Mesenchymal stem cell (in vitro differentiated cells and primary cell): ENCODE measurements at regions not wholly inside any gene's neighbourhood (a gene's known extent, or its start where the extent isn't known, plus 50 kb on each side); places are given as distances from the start of the nearest gene placed in this dataset.

ENCODE experiments used
- DNase-seq: peaks from one replicate; pipeline ENCODE4 v3.0.0-alpha.2; 2013
- H2AFZ ChIP-seq: one replicate; pipeline ENCODE4 v1.6.1; 2013; ENCODE audit warnings: low read depth, mild to moderate bottlenecking, control low read depth, inconsistent platforms, low read length, moderate library complexity
- H2AK5ac ChIP-seq: 2 replicates; pipeline ENCODE4 v1.6.1; 2013; ENCODE audit warnings: low read length, moderate library complexity, mild to moderate bottlenecking, inconsistent platforms; ENCODE audit not compliant: severe bottlenecking
- H2BK120ac ChIP-seq: one replicate; pipeline ENCODE4 v1.6.1; 2013; ENCODE audit warnings: low read depth, mild to moderate bottlenecking, inconsistent platforms, low read length, moderate library complexity
- H2BK12ac ChIP-seq, 2 experiments: one replicate each; pipeline ENCODE4 v1.6.1; 2013; ENCODE audit warnings: inconsistent platforms in 2 of 2, low read length in 2 of 2, mild to moderate bottlenecking in 2 of 2, moderate library complexity in 2 of 2, control low read depth in 1 of 2
- H2BK15ac ChIP-seq: one replicate; pipeline ENCODE4 v1.6.1; 2013; ENCODE audit warnings: mild to moderate bottlenecking, low read depth, inconsistent platforms; ENCODE audit not compliant: poor library complexity, severe bottlenecking
- H2BK5ac ChIP-seq: 2 replicates; pipeline ENCODE4 v1.6.1; 2013; ENCODE audit warnings: low read depth, mild to moderate bottlenecking, low read length, control low read depth, inconsistent platforms; ENCODE audit not compliant: poor library complexity, severe bottlenecking
- H3K14ac ChIP-seq, 2 experiments: one replicate each; pipeline ENCODE4 v1.6.1; 2013; ENCODE audit warnings: inconsistent platforms in 2 of 2, low read length in 2 of 2, control low read depth in 1 of 2, mild to moderate bottlenecking in 1 of 2, moderate library complexity in 1 of 2
- H3K18ac ChIP-seq, 2 experiments: one replicate each; pipeline ENCODE4 v1.6.1; 2013; ENCODE audit warnings: inconsistent platforms in 2 of 2, low read length in 2 of 2, control low read depth in 1 of 2, low read depth in 1 of 2, mild to moderate bottlenecking in 1 of 2
- H3K23ac ChIP-seq, 2 experiments: one replicate each; pipeline ENCODE4 v1.6.1; 2013; ENCODE audit warnings: inconsistent platforms in 2 of 2, low read length in 2 of 2, mild to moderate bottlenecking in 2 of 2, moderate library complexity in 2 of 2, control low read depth in 1 of 2
- H3K27ac ChIP-seq: 2 replicates; pipeline ENCODE4 v1.5.1; 2013; ENCODE audit warnings: mild to moderate bottlenecking, moderate library complexity, low read length, control low read depth, inconsistent platforms; ENCODE audit not compliant: poor library complexity, severe bottlenecking
- H3K27me3 ChIP-seq, 2 experiments: 2 replicates each; pipeline versions ENCODE4 v1.6.1 to v1.7.0; 2013; ENCODE audit warnings: low read length in 2 of 2, mild to moderate bottlenecking in 2 of 2, moderate library complexity in 2 of 2, control low read depth in 1 of 2, inconsistent platforms in 1 of 2; ENCODE audit not compliant: control insufficient read depth in 1 of 2, insufficient read depth in 1 of 2
- H3K36me3 ChIP-seq, 2 experiments: 2 replicates each; pipeline versions ENCODE4 v1.6.1 to v1.7.0; 2013; ENCODE audit warnings: low read length in 2 of 2, control low read depth in 1 of 2, inconsistent platforms in 1 of 2, low read depth in 1 of 2, mild to moderate bottlenecking in 1 of 2; ENCODE audit not compliant: insufficient read depth in 2 of 2, control insufficient read depth in 1 of 2
- H3K4ac ChIP-seq, 2 experiments: one replicate each; pipeline ENCODE4 v1.6.1; 2013; ENCODE audit warnings: inconsistent platforms in 2 of 2, low read length in 2 of 2, mild to moderate bottlenecking in 2 of 2, moderate library complexity in 2 of 2, control low read depth in 1 of 2, low read depth in 1 of 2
- H3K4me1 ChIP-seq: 2 replicates; pipeline ENCODE4 v1.6.1; 2013; ENCODE audit warnings: low read depth, low read length, control low read depth; ENCODE audit not compliant: control insufficient read depth, insufficient read depth
- H3K4me2 ChIP-seq: 2 replicates; pipeline ENCODE4 v1.6.1; 2013; ENCODE audit warnings: low read length, mild to moderate bottlenecking, inconsistent platforms; ENCODE audit not compliant: poor library complexity, severe bottlenecking
- H3K4me3 ChIP-seq, 2 experiments: 2 replicates each; pipeline versions ENCODE4 v1.5.1 to v1.7.0; 2013; ENCODE audit warnings: low read length in 2 of 2, mild to moderate bottlenecking in 2 of 2, control low read depth in 1 of 2, low read depth in 1 of 2; ENCODE audit not compliant: insufficient read depth in 1 of 2
- H3K79me1 ChIP-seq: replicated peaks from 2 replicates; pipeline ENCODE4 v1.6.1; 2013; ENCODE audit warnings: mild to moderate bottlenecking, control low read depth, low read length, inconsistent platforms; ENCODE audit not compliant: poor library complexity, severe bottlenecking
- H3K9ac ChIP-seq: 2 replicates; pipeline ENCODE4 v1.7.0; 2013; ENCODE audit warnings: mild to moderate bottlenecking, low read length, moderate library complexity
- H3K9me3 ChIP-seq: 2 replicates; pipeline ENCODE4 v1.7.0; 2013; ENCODE audit warnings: mild to moderate bottlenecking, low read length; ENCODE audit not compliant: control insufficient read depth
- H4K8ac ChIP-seq: one replicate; pipeline ENCODE4 v1.6.1; 2013; ENCODE audit warnings: inconsistent platforms, mild to moderate bottlenecking, low read length, moderate library complexity
- H4K91ac ChIP-seq: one replicate; pipeline ENCODE4 v1.6.1; 2013; ENCODE audit warnings: mild to moderate bottlenecking, low read length, inconsistent platforms
- WGBS: methylation state at CpG from one replicate; pipeline ENCODE4 v1.1.7; 2013; ENCODE audit warnings: mixed read lengths; 5-methylcytosine and 5-hydroxymethylcytosine counted together

GRCh38 chr6:96304997-96305396 lies 216.6 kb upstream of the UFL1 start:
- no peak overlapping the region for H3K18ac ChIP-seq
- H3K79me1 ChIP-seq, result no peaks in the 10 kb centered on the region
- H3K23ac ChIP-seq, result no peak overlapping the region
- H3K9ac ChIP-seq, result no peak overlapping the region
- DNase-seq, result peak; percentile 0
- H4K91ac ChIP-seq, result no peak overlapping the region
- H2BK15ac ChIP-seq, result no peak overlapping the region
- peaks cover 1% of the 10 kb centered on the region for H3K4me1 ChIP-seq
- 77% methylated on average over 2 of the region's 2 CpGs for WGBS
- H3K36me3 ChIP-seq, result no peaks in the 10 kb centered on the region
- H3K4me2 ChIP-seq, result no peak overlapping the region
- H3K27ac ChIP-seq, result no peak overlapping the region
- H3K4ac ChIP-seq, result no peak overlapping the region
- no peak overlapping the region for H2BK5ac ChIP-seq
- H3K27me3 ChIP-seq, result no peaks in the 10 kb centered on the region
- H2BK12ac ChIP-seq, result no peak overlapping the region
- peaks cover 6% of the 10 kb centered on the region for H3K9me3 ChIP-seq
- H2BK120ac ChIP-seq, result no peak overlapping the region
- no peak overlapping the region for H2AK5ac ChIP-seq
- H3K4me3 ChIP-seq, result no peak overlapping the region
- H3K14ac ChIP-seq, result no peak overlapping the region
- H4K8ac ChIP-seq, result no peak overlapping the region
- H2AFZ ChIP-seq, result no peak overlapping the region

- H2AK5ac ChIP-seq, result no peak overlapping the region
- no peak overlapping the region for H3K4ac ChIP-seq
- no peaks in the 10 kb centered on the region for H3K79me1 ChIP-seq
- H2BK5ac ChIP-seq, result no peak overlapping the region
- DNase-seq, result no peak
- no peak overlapping the region for H3K18ac ChIP-seq
- no peak overlapping the region for H3K4me2 ChIP-seq
- no peak overlapping the region for H3K9ac ChIP-seq
- H2BK15ac ChIP-seq, result no peak overlapping the region
- no peak overlapping the region for H2BK120ac ChIP-seq
- WGBS, result no CpG with 5 or more reads among the region's 1 CpG
- H3K9me3 ChIP-seq, result peaks cover 9% of the 10 kb centered on the region
- no peaks in the 10 kb centered on the region for H3K36me3 ChIP-seq
- H3K27ac ChIP-seq, result no peak overlapping the region
- H3K4me1 ChIP-seq, result no peaks in the 10 kb centered on the region
- no peaks in the 10 kb centered on the region for H3K27me3 ChIP-seq
- no peak overlapping the region for H2BK12ac ChIP-seq
- H3K14ac ChIP-seq, result no peak overlapping the region
- no peak overlapping the region for H3K4me3 ChIP-seq
- H4K91ac ChIP-seq, result no peak overlapping the region
- H3K23ac ChIP-seq, result no peak overlapping the region
- H2AFZ ChIP-seq, result no peak overlapping the region
- H4K8ac ChIP-seq, result no peak overlapping the region
Observed at GRCh38 chr6:96330884-96331283, 190.7 kb upstream of the UFL1 start.

DNA sequence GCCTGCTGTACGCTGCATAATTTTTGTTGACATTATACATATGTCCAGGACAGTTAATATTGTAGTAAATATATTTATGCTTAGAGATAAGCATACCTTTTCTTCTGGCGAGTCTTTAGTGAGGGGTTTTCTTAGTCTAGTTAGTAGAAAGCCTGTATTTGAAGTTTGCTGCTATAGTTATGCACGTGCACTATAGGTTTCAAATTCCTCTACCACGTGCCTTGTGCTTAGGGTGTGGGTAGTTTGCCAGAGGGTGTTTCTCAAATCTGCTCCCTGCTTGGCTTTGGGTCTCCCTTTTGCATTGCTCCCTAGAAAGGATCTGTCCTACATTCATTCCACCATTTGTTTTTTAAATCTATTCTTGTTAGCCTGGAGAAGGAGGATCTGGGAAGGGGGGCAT lies 181.4 kb upstream of the UFL1 start:
- Histone ChIP-seq H4K91ac (no peak overlapping the region), H3K27me3 (no peaks in the 10 kb centered on the region), H3K9ac (no peak overlapping the region), H3K36me3 (no peaks in the 10 kb centered on the region), H3K4me1 (no peaks in the 10 kb centered on the region), H3K4me3 (no peak overlapping the region), H3K4ac (no peak overlapping the region), H3K4me2 (no peak overlapping the region), H3K23ac (no peak overlapping the region), H3K27ac (no peak overlapping the region), H2BK15ac (no peak overlapping the region), H3K18ac (no peak overlapping the region), H2AFZ (no peak overlapping the region), H3K14ac (no peak overlapping the region), H2BK12ac (no peak overlapping the region), H2BK5ac (no peak overlapping the region), H2AK5ac (no peak overlapping the region), H2BK120ac (no peak overlapping the region), H4K8ac (no peak overlapping the region), H3K9me3 (peaks cover 10% of the 10 kb centered on the region), H3K79me1 (no peaks in the 10 kb centered on the region)
- no peak for DNase-seq
- 86% methylated on average over 2 of the region's 4 CpGs for WGBS

- no peak overlapping the region for H2BK15ac ChIP-seq
- no peak overlapping the region for H2BK120ac ChIP-seq
- no peak overlapping the region for H3K14ac ChIP-seq
- H3K23ac ChIP-seq, result no peak overlapping the region
- H2BK12ac ChIP-seq, result no peak overlapping the region
- H3K9ac ChIP-seq, result no peak overlapping the region
- WGBS, result no CpG with 5 or more reads among the region's 3 CpGs
- no peak overlapping the region for H2AK5ac ChIP-seq
- H3K36me3 ChIP-seq, result no peaks in the 10 kb centered on the region
- H4K91ac ChIP-seq, result no peak overlapping the region
- no peak overlapping the region for H3K4me2 ChIP-seq
- H4K8ac ChIP-seq, result no peak overlapping the region
- H3K79me1 ChIP-seq, result no peaks in the 10 kb centered on the region
- H3K4me1 ChIP-seq, result no peaks in the 10 kb centered on the region
- H3K27me3 ChIP-seq, result no peaks in the 10 kb centered on the region
- DNase-seq, result no peak
- no peak overlapping the region for H3K4me3 ChIP-seq
- no peak overlapping the region for H2BK5ac ChIP-seq
- H3K27ac ChIP-seq, result no peak overlapping the region
- no peak overlapping the region for H2AFZ ChIP-seq
- peaks cover 3% of the 10 kb centered on the region for H3K9me3 ChIP-seq
- H3K18ac ChIP-seq, result no peak overlapping the region
- H3K4ac ChIP-seq, result no peak overlapping the region
Observed at GRCh38 chr6:96345501-96345900, 176.1 kb upstream of the UFL1 start.
